ENCODE measurements at regions not wholly inside any gene's neighbourhood (a gene's known extent, or its start where the extent isn't known, plus 50 kb on each side); places are given as distances from the start of the nearest gene placed in this dataset.

- Histone ChIP-seq H3K27ac (no peak overlapping the region), H3K4me3 (no peak overlapping the region)
- no peak for DNase-seq (ENCODE audit: low spot score)
- no peak for TF ChIP-seq CTCF (IDR thresholded peaks at IDR 0.05)
These were observed 152.9 kb downstream of the RPS24 start for GRCh38 chr10:78186572-78186971.

- no peak for TF ChIP-seq CTCF (IDR thresholded peaks at IDR 0.05)
- H3K27ac ChIP-seq: no peak overlapping the region
- DNase-seq (ENCODE audit: low spot score): no peak
- no peak overlapping the region for H3K4me3 ChIP-seq
These were observed 153.7 kb downstream of the RPS24 start for GRCh38 chr10:78187371-78187770.

GRCh38 chr10:78188446-78188845 is 154.8 kb downstream of the RPS24 start:
- TF ChIP-seq CTCF (IDR thresholded peaks at IDR 0.05): no peak

DNA sequence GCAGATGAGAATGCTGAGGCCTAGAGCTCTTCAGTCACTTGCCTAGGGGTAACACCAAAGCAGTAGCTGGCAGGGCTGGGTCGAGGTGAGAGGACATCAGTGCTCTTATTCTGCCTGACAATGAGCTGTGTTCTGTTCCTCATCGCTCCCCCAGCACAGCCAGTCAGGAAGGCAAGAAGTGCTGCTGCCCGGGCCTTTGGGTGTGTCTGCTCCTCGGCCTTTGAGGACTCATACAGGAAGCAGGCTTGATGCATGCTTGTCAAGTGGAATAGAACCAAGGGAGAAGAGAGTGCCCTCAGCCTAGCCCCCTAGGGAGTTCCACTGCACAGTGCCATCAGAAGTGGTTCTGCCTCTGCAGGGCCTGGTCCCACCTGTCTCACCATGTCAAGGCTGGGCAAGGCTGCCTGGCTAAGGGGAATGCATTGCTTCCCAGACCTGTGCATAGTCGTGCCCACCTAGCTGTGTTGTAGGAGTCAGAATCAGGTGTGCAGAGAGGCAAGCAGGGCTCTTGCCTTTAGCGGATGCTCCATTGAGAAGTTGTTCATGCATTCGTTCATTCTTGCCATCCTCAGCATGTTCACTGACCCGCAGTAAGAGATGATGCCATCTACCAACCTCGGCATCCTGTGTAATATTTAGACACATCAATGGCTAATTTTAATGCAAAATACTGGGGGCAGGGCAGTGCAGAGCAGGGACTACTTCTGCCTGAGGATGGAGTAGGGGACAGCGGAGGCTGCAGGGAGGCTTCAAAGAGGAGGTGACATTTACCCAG is 156.6 kb downstream of the RPS24 start:
- no peak overlapping the region for H3K4me3 ChIP-seq
- H3K27ac ChIP-seq: no peak overlapping the region
- no peak for DNase-seq (ENCODE audit: low spot score)
- TF ChIP-seq CTCF (IDR thresholded peaks at IDR 0.05): no peak

More at GRCh38 chr10:78188446-78188845, 154.8 kb downstream of the RPS24 start:
- H3K27ac ChIP-seq: no peak overlapping the region
- H3K4me3 ChIP-seq: no peak overlapping the region
- no peak for DNase-seq (ENCODE audit: low spot score)

GRCh38 chr10:78191301-78191700 is 157.6 kb downstream of the RPS24 start:
- DNase-seq (ENCODE audit: low spot score): no peak
- Histone ChIP-seq H3K4me3 (no peak overlapping the region), H3K27ac (no peak overlapping the region)
- no peak for TF ChIP-seq CTCF (IDR thresholded peaks at IDR 0.05)

DNA sequence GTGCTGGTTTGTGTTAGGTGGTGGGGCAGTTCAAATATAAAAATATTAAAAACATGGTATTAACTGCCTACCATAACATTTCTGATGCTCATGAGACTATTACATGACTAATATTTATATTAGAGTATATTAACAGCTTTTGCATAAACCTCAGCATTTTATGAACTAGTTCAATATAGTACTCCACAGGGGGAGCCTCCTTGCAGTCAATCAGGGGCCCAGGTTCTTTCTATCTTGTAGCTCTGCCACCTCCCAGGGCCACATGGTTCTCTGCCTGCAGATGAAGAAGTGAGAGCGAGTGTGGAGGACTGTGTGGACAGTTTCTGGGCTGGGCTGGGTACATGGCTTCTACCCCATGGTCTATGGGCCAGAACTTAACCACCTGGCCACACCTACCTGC is 159.5 kb downstream of the RPS24 start:
- DNase-seq (ENCODE audit: low spot score): no peak
- no peak for TF ChIP-seq CTCF (IDR thresholded peaks at IDR 0.05)

GRCh38 chr10:78194050-78194449 is 160.4 kb downstream of the RPS24 start:
- no peak for DNase-seq (ENCODE audit: low spot score)
- no peak for TF ChIP-seq CTCF (IDR thresholded peaks at IDR 0.05)
- H3K27ac ChIP-seq: no peak overlapping the region
- no peak overlapping the region for H3K4me3 ChIP-seq

More for the DNA sequence above, 159.5 kb downstream of the RPS24 start:
- Histone ChIP-seq H3K27ac (no peak overlapping the region), H3K4me3 (no peak overlapping the region)

All from coronary artery (tissue), 2 donors.